Mesothelial cell of epicardium (in vitro differentiated cells): ENCODE measurements at regions not wholly inside any gene's neighbourhood (a gene's known extent, or its start where the extent isn't known, plus 50 kb on each side); places are given as distances from the start of the nearest gene placed in this dataset.

Experiments used
- DNase-seq, 2 experiments: peaks; one replicate each; pipeline ENCODE4 v3.0.0; 2021; ENCODE audit warnings: low spot score in 2 of 2; ENCODE audit not compliant: unreplicated experiment in 2 of 2
- H3K27ac Mint-ChIP-seq: 2 replicates; pipeline ENCODE4 v1.8.0; 2021; ENCODE audit warnings: mixed read lengths
- H3K27me3 Mint-ChIP-seq: 2 replicates; pipeline ENCODE4 v1.8.0; 2021; ENCODE audit warnings: low read depth, mixed read lengths
- H3K36me3 Mint-ChIP-seq: 2 replicates; pipeline ENCODE4 v1.8.0; 2021; ENCODE audit warnings: mixed read lengths
- H3K4me1 Mint-ChIP-seq: 2 replicates; pipeline ENCODE4 v1.8.0; 2021; ENCODE audit warnings: mixed read lengths
- H3K4me3 Mint-ChIP-seq: 2 replicates; pipeline ENCODE4 v1.8.0; 2021; ENCODE audit warnings: mild to moderate bottlenecking, moderate library complexity, mixed read lengths
- H3K9me3 Mint-ChIP-seq: 2 replicates; pipeline ENCODE4 v1.8.0; 2021; ENCODE audit warnings: mixed read lengths
- CTCF ChIP-seq: fragments of 200-600 bp; sonication (generic); IDR thresholded peaks from one replicate; pipeline ENCODE4 v1.5.0; 2021; ENCODE audit warnings: antibody characterized with exemption; ENCODE audit not compliant: unreplicated experiment

GRCh38 chr15:93324186-93324975 is 235.4 kb upstream of the RGMA start:
- Mint-ChIP-seq H3K4me1 (peaks cover 19% of the 10 kb centered on the region), H3K27me3 (peaks cover 12% of the 10 kb centered on the region), H3K36me3 (no peaks in the 10 kb centered on the region), H3K9me3 (no peaks in the 10 kb centered on the region), H3K4me3 (no peak overlapping the region), H3K27ac (no peak overlapping the region)
- no peak for DNase-seq
- no peak for TF ChIP-seq CTCF

- Mint-ChIP-seq H3K27ac (peak overlapping the region; percentile 59), H3K4me1 (peaks cover 19% of the 10 kb centered on the region), H3K27me3 (peaks cover 4% of the 10 kb centered on the region), H3K4me3 (no peak overlapping the region), H3K9me3 (peaks cover 3% of the 10 kb centered on the region), H3K36me3 (no peaks in the 10 kb centered on the region)
- DNase-seq: peak; percentile 33 to 50
- TF ChIP-seq CTCF: no peak
Observed at GRCh38 chr15:93321881-93322282, 232.9 kb upstream of the RGMA start.

- Mint-ChIP-seq H3K9me3 (peaks cover 7% of the 10 kb centered on the region), H3K4me3 (no peak overlapping the region), H3K36me3 (no peaks in the 10 kb centered on the region), H3K27me3 (peaks cover 11% of the 10 kb centered on the region), H3K27ac (no peak overlapping the region), H3K4me1 (peaks cover 15% of the 10 kb centered on the region)
- no peak for DNase-seq
- TF ChIP-seq CTCF: no peak
Observed at GRCh38 chr15:93319121-93319814, 230.3 kb upstream of the RGMA start.

- Mint-ChIP-seq H3K36me3 (no peaks in the 10 kb centered on the region), H3K27me3 (peaks cover 11% of the 10 kb centered on the region), H3K4me3 (no peak overlapping the region), H3K27ac (no peak overlapping the region), H3K4me1 (peaks cover 18% of the 10 kb centered on the region), H3K9me3 (peaks cover 7% of the 10 kb centered on the region)
- no peak for DNase-seq
- TF ChIP-seq CTCF: no peak
Observed at GRCh38 chr15:93317772-93318171, 228.8 kb upstream of the RGMA start.

GRCh38 chr15:93314245-93314644 is 225.2 kb upstream of the RGMA start:
- H3K27ac Mint-ChIP-seq: no peak overlapping the region
- H3K36me3 Mint-ChIP-seq: no peaks in the 10 kb centered on the region
- peaks cover 11% of the 10 kb centered on the region for H3K27me3 Mint-ChIP-seq
- no peak for TF ChIP-seq CTCF
- no peak overlapping the region for H3K4me3 Mint-ChIP-seq
- H3K4me1 Mint-ChIP-seq: peaks cover 6% of the 10 kb centered on the region
- DNase-seq: no peak
- peaks cover 7% of the 10 kb centered on the region for H3K9me3 Mint-ChIP-seq
